ENCODE measurements at regions not wholly inside any gene's neighbourhood (a gene's known extent, or its start where the extent isn't known, plus 50 kb on each side); places are given as distances from the start of the nearest gene placed in this dataset.
A peak's percentile ranks its signal among the peaks of the same experiment; 100 is the strongest.

DNA sequence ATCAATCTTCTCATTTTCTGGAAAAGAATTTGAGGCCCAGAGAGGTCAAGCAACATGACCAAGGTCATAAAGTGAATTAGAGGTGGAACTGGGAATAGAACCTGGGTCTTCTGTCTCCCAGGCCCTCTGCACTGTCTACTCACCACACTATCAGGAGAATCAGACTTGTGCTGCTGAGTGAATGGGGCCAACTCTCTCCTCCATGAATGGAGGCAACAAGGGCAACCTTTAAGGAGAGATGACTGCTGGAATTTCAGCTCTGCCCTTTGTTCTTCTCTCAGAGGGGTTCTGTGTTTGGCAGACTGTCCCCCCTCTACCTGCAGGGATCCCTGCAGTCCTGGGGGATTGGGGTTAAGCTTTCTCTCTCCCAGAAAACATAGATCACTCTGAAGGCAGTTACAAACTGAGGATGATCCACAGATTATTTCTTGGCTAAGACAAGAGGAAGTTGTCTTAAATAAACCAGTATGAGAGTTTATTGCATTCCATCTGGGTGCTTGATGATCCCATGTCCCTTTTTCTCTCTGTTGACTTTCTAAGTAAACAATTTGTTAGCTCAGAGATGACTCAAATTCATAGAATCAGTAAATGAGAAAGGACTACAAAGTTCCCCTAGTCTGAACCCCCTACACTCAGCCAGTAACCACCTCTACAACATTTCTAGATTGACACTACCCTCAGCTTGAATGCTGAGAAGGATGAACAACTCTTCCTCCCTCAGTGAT lies 99.0 kb upstream of the LIPC start:
- Histone ChIP-seq H4K20me1 (ENCODE audit: insufficient read depth, low read length) (no peaks in the 10 kb centered on the region), H3K36me3 (replicated peaks in 1 of 2; ENCODE audit: control insufficient read depth in 1 of 2, insufficient read depth in 2 of 2, low read length in 2 of 2) (no peaks in the 10 kb centered on the region), H3K4me3 (replicated peaks in 1 of 3; ENCODE audit: insufficient read depth in 1 of 3, low read depth in 2 of 3, low read length in 3 of 3) (peak overlapping the region in 2 of 3 experiments; percentile 48 to 67; a peak in 1 of 6 replicates), H3K27me3 (ENCODE audit: control insufficient read depth in 1 of 2, insufficient read depth in 2 of 2, low read length in 2 of 2) (no peaks in the 10 kb centered on the region; a peak in 1 of 5 replicates), H3K79me2 (ENCODE audit: insufficient read depth, low read length) (no peaks in the 10 kb centered on the region), H3K9ac (ENCODE audit: insufficient read depth, low read depth, low read length) (peak overlapping the region; percentile 73), H3K27ac (ENCODE audit: extremely low read length, insufficient read depth, low read length) (peak overlapping the region; percentile 74), H2AFZ (ENCODE audit: low read length) (no peak overlapping the region), H3K4me1 (ENCODE audit: insufficient read depth, low read length) (peaks cover 50% of the 10 kb centered on the region), H3K9me3 (ENCODE audit: low read length) (no peaks in the 10 kb centered on the region), H3K4me2 (ENCODE audit: low read depth, low read length) (peak overlapping the region; percentile 86)
- FAIRE-seq (peak; percentile 43), ATAC-seq (peak; percentile 64), DNase-seq (ENCODE audit: low spot score) (peak; percentile 77)
- POLR2A ChIA-PET = interaction anchor here (0.9 to 4.9 kb wide), 21 partner anchors 10 to 532 kb away, joined by 3 to 45 read pairs (median 5); partner anchors contain the start of genes ADAM10, LIPC and MINDY2
- in situ Hi-C loops (cut with HindIII; ENCODE audit: extremely low pct_ligation_motif_present, low pct_unique_long_range_greater_than_20kb) (no loop called here), intact Hi-C loops (cut with micrococcal nuclease; ENCODE audit: unreplicated experiment) (loop anchor here (5.0 to 10.0 kb wide), 2 partner anchors 48 to 99 kb away; partner anchors contain the start of gene LIPC)
- CTCF ChIA-PET (ENCODE audit: low intra/inter-chr PET ratio, low total read pairs) = no interaction called here
- TSS peak; percentile 93 for BruUV-seq (replicated peaks)
- TF ChIP-seq MEIS2 (CRISPR knock-in tag; IDR thresholded peaks at IDR 0.05) (no peak), HMG20A (CRISPR knock-in tag; IDR thresholded peaks at IDR 0.05; ENCODE audit: borderline replicate concordance) (peak; percentile 67; the same call in 1 of the 2 replicates), ZBTB20 (CRISPR knock-in tag; IDR thresholded peaks at IDR 0.05; ENCODE audit: borderline replicate concordance, low read depth) (0 out of 2 replicates have a peak, but pooled peaks have one; percentile 43), ZNF235 (CRISPR knock-in tag; IDR thresholded peaks at IDR 0.05; ENCODE audit: borderline replicate concordance) (no peak), ZNF136 (CRISPR knock-in tag; IDR thresholded peaks at IDR 0.05; ENCODE audit: low read depth) (no peak), ARID5B (CRISPR knock-in tag; IDR thresholded peaks at IDR 0.05) (peak; percentile 83), FOXK1 (CRISPR knock-in tag; IDR thresholded peaks at IDR 0.05; ENCODE audit: borderline replicate concordance, low read depth) (0 out of 2 replicates have a peak, but pooled peaks have one; percentile 13)
- TF ChIP-seq, protein P1, sequence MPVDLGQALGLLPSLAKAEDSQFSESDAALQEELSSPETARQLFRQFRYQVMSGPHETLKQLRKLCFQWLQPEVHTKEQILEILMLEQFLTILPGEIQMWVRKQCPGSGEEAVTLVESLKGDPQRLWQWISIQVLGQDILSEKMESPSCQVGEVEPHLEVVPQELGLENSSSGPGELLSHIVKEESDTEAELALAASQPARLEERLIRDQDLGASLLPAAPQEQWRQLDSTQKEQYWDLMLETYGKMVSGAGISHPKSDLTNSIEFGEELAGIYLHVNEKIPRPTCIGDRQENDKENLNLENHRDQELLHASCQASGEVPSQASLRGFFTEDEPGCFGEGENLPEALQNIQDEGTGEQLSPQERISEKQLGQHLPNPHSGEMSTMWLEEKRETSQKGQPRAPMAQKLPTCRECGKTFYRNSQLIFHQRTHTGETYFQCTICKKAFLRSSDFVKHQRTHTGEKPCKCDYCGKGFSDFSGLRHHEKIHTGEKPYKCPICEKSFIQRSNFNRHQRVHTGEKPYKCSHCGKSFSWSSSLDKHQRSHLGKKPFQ (CRISPR knock-in tag; IDR thresholded peaks at IDR 0.05; ENCODE audit: insufficient replicate concordance) = peak; percentile 42
- TF ChIP-seq, protein P2, sequence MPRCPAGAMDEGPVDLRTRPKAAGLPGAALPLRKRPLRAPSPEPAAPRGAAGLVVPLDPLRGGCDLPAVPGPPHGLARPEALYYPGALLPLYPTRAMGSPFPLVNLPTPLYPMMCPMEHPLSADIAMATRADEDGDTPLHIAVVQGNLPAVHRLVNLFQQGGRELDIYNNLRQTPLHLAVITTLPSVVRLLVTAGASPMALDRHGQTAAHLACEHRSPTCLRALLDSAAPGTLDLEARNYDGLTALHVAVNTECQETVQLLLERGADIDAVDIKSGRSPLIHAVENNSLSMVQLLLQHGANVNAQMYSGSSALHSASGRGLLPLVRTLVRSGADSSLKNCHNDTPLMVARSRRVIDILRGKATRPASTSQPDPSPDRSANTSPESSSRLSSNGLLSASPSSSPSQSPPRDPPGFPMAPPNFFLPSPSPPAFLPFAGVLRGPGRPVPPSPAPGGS (CRISPR knock-in tag; IDR thresholded peaks at IDR 0.05) = no peak
- TF ChIP-seq, protein P3, sequence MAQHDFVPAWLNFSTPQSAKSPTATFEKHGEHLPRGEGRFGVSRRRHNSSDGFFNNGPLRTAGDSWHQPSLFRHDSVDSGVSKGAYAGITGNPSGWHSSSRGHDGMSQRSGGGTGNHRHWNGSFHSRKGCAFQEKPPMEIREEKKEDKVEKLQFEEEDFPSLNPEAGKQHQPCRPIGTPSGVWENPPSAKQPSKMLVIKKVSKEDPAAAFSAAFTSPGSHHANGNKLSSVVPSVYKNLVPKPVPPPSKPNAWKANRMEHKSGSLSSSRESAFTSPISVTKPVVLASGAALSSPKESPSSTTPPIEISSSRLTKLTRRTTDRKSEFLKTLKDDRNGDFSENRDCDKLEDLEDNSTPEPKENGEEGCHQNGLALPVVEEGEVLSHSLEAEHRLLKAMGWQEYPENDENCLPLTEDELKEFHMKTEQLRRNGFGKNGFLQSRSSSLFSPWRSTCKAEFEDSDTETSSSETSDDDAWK (CRISPR knock-in tag; IDR thresholded peaks at IDR 0.05) = no peak
- TF ChIP-seq, protein P4, sequence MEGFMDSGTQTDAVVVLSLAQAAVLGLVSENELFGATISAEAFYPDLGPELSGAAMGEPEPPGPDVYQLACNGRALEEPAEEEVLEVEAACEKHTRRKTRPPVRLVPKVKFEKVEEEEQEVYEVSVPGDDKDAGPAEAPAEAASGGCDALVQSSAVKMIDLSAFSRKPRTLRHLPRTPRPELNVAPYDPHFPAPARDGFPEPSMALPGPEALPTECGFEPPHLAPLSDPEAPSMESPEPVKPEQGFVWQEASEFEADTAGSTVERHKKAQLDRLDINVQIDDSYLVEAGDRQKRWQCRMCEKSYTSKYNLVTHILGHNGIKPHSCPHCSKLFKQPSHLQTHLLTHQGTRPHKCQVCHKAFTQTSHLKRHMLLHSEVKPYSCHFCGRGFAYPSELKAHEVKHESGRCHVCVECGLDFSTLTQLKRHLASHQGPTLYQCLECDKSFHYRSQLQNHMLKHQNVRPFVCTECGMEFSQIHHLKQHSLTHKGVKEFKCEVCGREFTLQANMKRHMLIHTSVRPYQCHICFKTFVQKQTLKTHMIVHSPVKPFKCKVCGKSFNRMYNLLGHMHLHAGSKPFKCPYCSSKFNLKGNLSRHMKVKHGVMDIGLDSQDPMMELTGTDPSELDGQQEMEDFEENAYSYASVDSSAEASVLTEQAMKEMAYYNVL (CRISPR knock-in tag; IDR thresholded peaks at IDR 0.05; ENCODE audit: borderline replicate concordance) = peak; percentile 52; the same call in 1 of the 2 replicates
